IMR-90 (cell line): ENCODE measurements at regions not wholly inside any gene's neighbourhood (a gene's known extent, or its start where the extent isn't known, plus 50 kb on each side); places are given as distances from the start of the nearest gene placed in this dataset.
A peak's percentile ranks its signal among the peaks of the same experiment; 100 is the strongest.

Source experiments
- ATAC-seq: fragments of 200-7000 bp; cut with Tn5 transposase; 2 replicates; pipeline ENCODE4 v1.9.1; 2020; ENCODE audit warnings: low read depth, mild to moderate bottlenecking, moderate library complexity
- BruUV-seq: library from RNA; stranded (reverse); fragments of 400-500 nt; replicated peaks from 2 replicates; lab custom pipeline; 2021; lab: Mats Ljungman, UMichigan
- CTCF ChIA-PET: fragments of 300-600 bp; formaldehyde crosslinking; extraction: SDS; loops from one replicate; lab custom pipeline; 2021; ENCODE audit warnings: antibody characterized with exemption; lab: Yijun Ruan, JAX
- POLR2A ChIA-PET: fragments of 300-600 bp; sonication (Branson Sonifier 250); formaldehyde crosslinking; loops from one replicate; lab custom pipeline; 2022; ENCODE audit warnings: antibody characterized with exemption; ENCODE audit not compliant: unreplicated experiment; lab: Charles Lee
- DNase-seq: peaks from one replicate; pipeline ENCODE4 v3.0.0; 2013
- H2AFZ ChIP-seq: replicated peaks from 2 replicates; pipeline ENCODE3; 2013; ENCODE audit warnings: low read length, mild to moderate bottlenecking; ENCODE audit not compliant: poor library complexity
- H2AK5ac ChIP-seq: 2 replicates; pipeline ENCODE4 v1.6.1; 2013; ENCODE audit warnings: low read depth, low read length, inconsistent platforms
- H2AK9ac ChIP-seq: replicated peaks from 2 replicates; pipeline ENCODE3; 2013; ENCODE audit warnings: mild to moderate bottlenecking, low read depth, low read length, moderate library complexity; ENCODE audit not compliant: poor library complexity
- H2BK120ac ChIP-seq: 2 replicates; pipeline ENCODE4 v1.6.1; 2013; ENCODE audit warnings: low read depth, low read length, inconsistent platforms
- H2BK15ac ChIP-seq: 3 replicates; pipeline ENCODE4 v1.6.1; 2013; ENCODE audit warnings: low read depth, low read length, inconsistent platforms
- H2BK20ac ChIP-seq: 2 replicates; pipeline ENCODE4 v1.6.1; 2013; ENCODE audit warnings: low read depth, mild to moderate bottlenecking, inconsistent platforms, low read length, moderate library complexity
- H2BK5ac ChIP-seq: 2 replicates; pipeline ENCODE4 v1.6.1; 2013; ENCODE audit warnings: mild to moderate bottlenecking, low read depth, low read length, inconsistent platforms; ENCODE audit not compliant: poor library complexity, severe bottlenecking
- H3K14ac ChIP-seq: replicated peaks from 2 replicates; pipeline ENCODE4 v1.6.1; 2013; ENCODE audit warnings: low read depth, low read length, inconsistent platforms
- H3K18ac ChIP-seq: 2 replicates; pipeline ENCODE4 v1.6.1; 2013; ENCODE audit warnings: low read depth, low read length, control low read depth
- H3K23ac ChIP-seq: 2 replicates; pipeline ENCODE4 v1.6.1; 2013; ENCODE audit warnings: low read depth, low read length, inconsistent platforms
- H3K27ac ChIP-seq: 2 replicates; pipeline ENCODE4 v1.5.1; 2013; ENCODE audit warnings: mild to moderate bottlenecking, control low read depth, low read length; ENCODE audit not compliant: insufficient read depth
- H3K27me3 ChIP-seq: 2 replicates; pipeline ENCODE4 v1.6.1; 2013; ENCODE audit warnings: low read length; ENCODE audit not compliant: control insufficient read depth, insufficient read depth
- H3K36me3 ChIP-seq: 2 replicates; pipeline ENCODE4 v1.6.1; 2013; ENCODE audit warnings: low read length, mixed read lengths; ENCODE audit not compliant: control insufficient read depth, insufficient read depth
- H3K4ac ChIP-seq: 2 replicates; pipeline ENCODE4 v1.6.1; 2013; ENCODE audit warnings: low read depth, low read length, inconsistent platforms
- H3K4me1 ChIP-seq: 2 replicates; pipeline ENCODE4 v1.6.1; 2013; ENCODE audit warnings: low read length, mixed read lengths; ENCODE audit not compliant: control insufficient read depth, insufficient read depth
- H3K4me2 ChIP-seq: 2 replicates; pipeline ENCODE4 v1.6.1; 2013; ENCODE audit warnings: low read depth, mild to moderate bottlenecking, control low read depth, low read length, moderate library complexity
- H3K4me3 ChIP-seq: 2 replicates; pipeline ENCODE4 v1.5.1; 2013; ENCODE audit warnings: low read depth, mild to moderate bottlenecking, control low read depth, low read length, moderate library complexity; ENCODE audit not compliant: insufficient read depth
- H3K56ac ChIP-seq: 2 replicates; pipeline ENCODE4 v1.6.1; 2013; ENCODE audit warnings: low read length, inconsistent platforms; ENCODE audit not compliant: insufficient read depth; ENCODE audit errors: extremely low read depth
- H3K79me1 ChIP-seq, 2 experiments: 2 replicates each; pipeline ENCODE4 v1.6.1; 2013; ENCODE audit warnings: low read length in 2 of 2, inconsistent platforms in 1 of 2, low read depth in 1 of 2
- H3K9ac ChIP-seq: 2 replicates; pipeline ENCODE4 v1.6.1; 2013; ENCODE audit warnings: low read depth, low read length, control low read depth
- H3K9me1 ChIP-seq: 2 replicates; pipeline ENCODE4 v1.6.1; 2013; ENCODE audit warnings: low read length, inconsistent platforms; ENCODE audit not compliant: insufficient read depth
- H3K9me3 ChIP-seq: 2 replicates; pipeline ENCODE4 v1.6.1; 2013; ENCODE audit warnings: low read length; ENCODE audit not compliant: control insufficient read depth, insufficient read depth
- H4K20me1 ChIP-seq: 2 replicates; pipeline ENCODE4 v1.6.1; 2013; ENCODE audit warnings: low read length, inconsistent platforms; ENCODE audit not compliant: insufficient read depth
- H4K5ac ChIP-seq: 2 replicates; pipeline ENCODE4 v1.6.1; 2013; ENCODE audit warnings: mild to moderate bottlenecking, low read depth, low read length, control low read depth
- H4K8ac ChIP-seq, 2 experiments: 2 replicates each; pipeline ENCODE4 v1.6.1; 2013; ENCODE audit warnings: low read depth in 2 of 2, low read length in 2 of 2, control low read depth in 1 of 2, inconsistent platforms in 1 of 2
- H4K91ac ChIP-seq: 2 replicates; pipeline ENCODE4 v1.6.1; 2013; ENCODE audit warnings: low read depth, low read length, inconsistent platforms; ENCODE audit not compliant: insufficient read depth
- BHLHE40 ChIP-seq: fragments of 150-350 bp; IDR thresholded peaks from 2 replicates; pipeline ENCODE4 v1.6.1; 2016; ENCODE audit warnings: mild to moderate bottlenecking, low read depth, low read length
- MAFK ChIP-seq: IDR thresholded peaks from 2 replicates; pipeline ENCODE4 v1.6.1; 2012; ENCODE audit warnings: low read depth, low read length, improper control_type of control experiment
- USF2 ChIP-seq: fragments of 150-350 bp; IDR thresholded peaks from 2 replicates; pipeline ENCODE4 v1.6.1; 2017; ENCODE audit warnings: mild to moderate bottlenecking, antibody characterized with exemption, low read length, low read depth
- WGBS, 2 experiments: methylation state at CpG; one replicate each; pipeline versions ENCODE4 v1.1.5 to v1.1.7; 2013; ENCODE audit warnings: missing lambda C conversion rate in 2 of 2; ENCODE audit not compliant: insufficient read length in 1 of 2; ENCODE audit errors: extremely low coverage in 2 of 2; 5-methylcytosine and 5-hydroxymethylcytosine counted together
- dilution Hi-C: fragments of 300-500 bp; cut with HindIII; formaldehyde crosslinking; loops from one replicate; pipeline ENCODE4 v1.14.3; 2018; ENCODE audit warnings: low sequenced_read_pairs; ENCODE audit not compliant: unreplicated experiment
- in situ Hi-C: fragments of 300-500 bp; cut with MboI; formaldehyde crosslinking; loops from 3 replicates; pipeline ENCODE4 v1.14.3; 2019; ENCODE audit warnings: low sequenced_read_pairs, inconsistent platforms, mixed read lengths
- intact Hi-C: fragments of 100-400 bp; cut with micrococcal nuclease; formaldehyde crosslinking; loops from 2 replicates; pipeline ENCODE4 v1.10.0; 2022

DNA sequence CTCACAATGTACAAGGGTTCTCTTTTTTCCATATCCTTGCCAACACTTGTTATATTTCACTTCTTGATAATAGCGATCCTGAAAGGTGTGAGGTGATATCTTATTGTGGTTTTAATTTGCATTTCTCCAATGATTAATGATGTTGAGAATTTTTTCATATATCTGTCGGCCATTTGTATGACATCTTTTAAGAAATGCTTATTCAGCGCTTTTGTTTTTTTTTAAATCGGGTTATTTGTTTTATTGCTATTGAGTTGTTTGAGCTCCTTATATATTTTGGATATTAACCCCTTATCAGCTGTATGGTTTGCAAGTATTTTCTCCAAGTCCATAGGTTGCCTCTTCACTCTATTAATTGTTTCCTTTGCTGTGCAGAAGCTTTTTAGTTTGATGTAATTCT, 218.8 kb downstream of the MTERF1 start:
- H2AK5ac ChIP-seq = no peak overlapping the region
- no peaks in the 10 kb centered on the region for H3K79me1 ChIP-seq
- no peak overlapping the region for H2BK5ac ChIP-seq
- H3K4me1 ChIP-seq = no peaks in the 10 kb centered on the region
- H3K4me3 ChIP-seq = no peak overlapping the region
- ATAC-seq = no peak
- no peak overlapping the region for H2AK9ac ChIP-seq
- H3K9ac ChIP-seq = no peak overlapping the region
- TF ChIP-seq BHLHE40 = no peak
- peak; percentile 99 for TF ChIP-seq MAFK
- TF ChIP-seq USF2 = no peak
- intact Hi-C loops (loop anchor here (5.0 kb wide), 1 partner anchor 369 kb away; no protein-coding TSS in a partner anchor), dilution Hi-C loops (no loop called here), in situ Hi-C loops (no loop called here)
- H3K4me2 ChIP-seq = no peak overlapping the region
- H3K23ac ChIP-seq = no peak overlapping the region
- H2BK15ac ChIP-seq = no peak overlapping the region
- H4K20me1 ChIP-seq = no peaks in the 10 kb centered on the region
- no peak overlapping the region for H2BK20ac ChIP-seq
- H4K91ac ChIP-seq = no peak overlapping the region
- no peak overlapping the region for H3K27ac ChIP-seq
- H4K5ac ChIP-seq = no peak overlapping the region
- no peak overlapping the region for H2BK120ac ChIP-seq
- H3K27me3 ChIP-seq = no peaks in the 10 kb centered on the region
- H3K14ac ChIP-seq = no peak overlapping the region
- no peak overlapping the region for H3K56ac ChIP-seq
- BruUV-seq = no TSS peak
- WGBS, 2 experiments = no CpG with 5 or more reads among the region's 4 CpGs
- H2AFZ ChIP-seq = no peak overlapping the region
- no peak for DNase-seq
- no peak overlapping the region for H3K4ac ChIP-seq
- no peaks in the 10 kb centered on the region for H3K36me3 ChIP-seq
- POLR2A ChIA-PET = no interaction called here
- H3K18ac ChIP-seq = no peak overlapping the region
- H4K8ac ChIP-seq = no peak overlapping the region
- no peaks in the 10 kb centered on the region for H3K9me3 ChIP-seq
- no peaks in the 10 kb centered on the region for H3K9me1 ChIP-seq
- CTCF ChIA-PET = interaction anchor here (0.6 kb wide), 1 partner anchor 55 kb away, joined by 4 read pairs; no protein-coding TSS in a partner anchor
